WTC11 (cell line): ENCODE measurements at regions not wholly inside any gene's neighbourhood (a gene's known extent, or its start where the extent isn't known, plus 50 kb on each side); places are given as distances from the start of the nearest gene placed in this dataset.

Experiments used
- ATAC-seq: fragments of 200-7000 bp; cut with Tn5 transposase; 2 replicates; pipeline ENCODE4 v1.10.0; 2021; ENCODE audit warnings: mild to moderate bottlenecking, moderate library complexity
- CTCF ChIA-PET: fragments of 300-600 bp; sonication (Branson Sonifier 250); formaldehyde crosslinking; loops from one replicate; lab custom pipeline; 2021; ENCODE audit warnings: antibody characterized with exemption; lab: Charles Lee
- POLR2A ChIA-PET: fragments of 350-600 bp; sonication (Branson Sonifier 250); formaldehyde crosslinking; loops from one replicate; lab custom pipeline; 2021; ENCODE audit warnings: antibody characterized with exemption; lab: Charles Lee
- DNase-seq: peaks from one replicate; pipeline ENCODE4 v3.0.0; 2021; ENCODE audit warnings: low spot score
- H3K27ac Mint-ChIP-seq: 2 replicates; pipeline ENCODE4 v1.8.0; 2021; ENCODE audit warnings: mixed read lengths
- H3K27me3 Mint-ChIP-seq: 2 replicates; pipeline ENCODE4 v1.8.0; 2021; ENCODE audit warnings: low read depth, mild to moderate bottlenecking, moderate library complexity, mixed read lengths
- H3K36me3 Mint-ChIP-seq: 2 replicates; pipeline ENCODE4 v1.8.0; 2021; ENCODE audit warnings: mixed read lengths
- H3K4me1 Mint-ChIP-seq: 2 replicates; pipeline ENCODE4 v1.8.0; 2022; ENCODE audit warnings: mixed read lengths
- H3K4me3 Mint-ChIP-seq: 2 replicates; pipeline ENCODE4 v1.8.0; 2021; ENCODE audit warnings: mild to moderate bottlenecking, moderate library complexity, mixed read lengths
- H3K9me3 Mint-ChIP-seq: 2 replicates; pipeline ENCODE4 v1.8.0; 2021; ENCODE audit warnings: mixed read lengths
- ATF1 ChIP-seq: sonication (generic); formaldehyde crosslinking; IDR thresholded peaks from 2 replicates; pipeline ENCODE4 v1.8.1; 2023; ENCODE audit warnings: mild to moderate bottlenecking, moderate library complexity, missing genetic modification reagents
- ESRRA ChIP-seq: sonication (generic); formaldehyde crosslinking; IDR thresholded peaks from 2 replicates; pipeline ENCODE4 v1.8.1; 2022; ENCODE audit warnings: mild to moderate bottlenecking, missing genetic modification reagents, borderline replicate concordance
- GABPB1 ChIP-seq: sonication (generic); formaldehyde crosslinking; IDR thresholded peaks from 2 replicates; pipeline ENCODE4 v1.8.1; 2023; ENCODE audit warnings: mild to moderate bottlenecking, missing genetic modification reagents
- NR2C2 ChIP-seq: sonication (generic); formaldehyde crosslinking; IDR thresholded peaks from 2 replicates; pipeline ENCODE4 v1.8.0; 2022; ENCODE audit warnings: mild to moderate bottlenecking, missing genetic modification reagents
- NR3C1 ChIP-seq: sonication (generic); formaldehyde crosslinking; conservative IDR thresholded peaks from 2 replicates; pipeline ENCODE4 v1.8.1; 2023; ENCODE audit warnings: low read depth, mild to moderate bottlenecking, missing genetic modification reagents
- ZNF263 ChIP-seq: sonication (generic); formaldehyde crosslinking; IDR thresholded peaks from 2 replicates; pipeline ENCODE4 v1.8.1; 2022; ENCODE audit warnings: low read depth, mild to moderate bottlenecking, moderate library complexity, missing genetic modification reagents
- TF ChIP-seq, protein P1 (sequence below): sonication (generic); formaldehyde crosslinking; IDR thresholded peaks from 2 replicates; pipeline ENCODE4 v1.8.1; 2023; ENCODE audit warnings: mild to moderate bottlenecking, missing genetic modification reagents, moderate library complexity
- TF ChIP-seq, protein P2 (sequence below): fragments of 250-450 bp; sonication (Bioruptor Pico); IDR thresholded peaks from 2 replicates; pipeline ENCODE4 v1.9.0; 2021; ENCODE audit warnings: moderate library complexity, mild to moderate bottlenecking, inconsistent platforms, borderline replicate concordance
- TF ChIP-seq, protein P3 (sequence below): sonication (generic); formaldehyde crosslinking; IDR thresholded peaks from 2 replicates; pipeline ENCODE4 v1.8.1; 2023; ENCODE audit warnings: mild to moderate bottlenecking, moderate library complexity, missing genetic modification reagents
- TF ChIP-seq, protein P4 (sequence below): fragments of 250-450 bp; sonication (Bioruptor Pico); IDR thresholded peaks from 2 replicates; pipeline ENCODE4 v1.9.0; 2021; ENCODE audit warnings: mild to moderate bottlenecking, borderline replicate concordance
- TF ChIP-seq, protein P5 (sequence below): sonication (generic); formaldehyde crosslinking; IDR thresholded peaks from 2 replicates; pipeline ENCODE4 v1.8.1; 2022; ENCODE audit warnings: missing genetic modification reagents, borderline replicate concordance
- TF ChIP-seq, protein P6 (sequence below): fragments of 250-450 bp; sonication (Bioruptor Pico); IDR thresholded peaks from 2 replicates; pipeline ENCODE4 v2.1.2; 2022; ENCODE audit warnings: mild to moderate bottlenecking, moderate library complexity
- TF ChIP-seq, protein P7 (sequence below): sonication (generic); formaldehyde crosslinking; IDR thresholded peaks from 2 replicates; pipeline ENCODE4 v1.8.1; 2022; ENCODE audit warnings: low read depth, missing genetic modification reagents, borderline replicate concordance
- TF ChIP-seq, protein P8 (sequence below): sonication (generic); formaldehyde crosslinking; IDR thresholded peaks from 2 replicates; pipeline ENCODE4 v1.8.1; 2023; ENCODE audit warnings: mild to moderate bottlenecking, missing genetic modification reagents, moderate library complexity
- TF ChIP-seq, protein P9 (sequence below): fragments of 200-600 bp; IDR thresholded peaks from 2 replicates; pipeline ENCODE4 v1.8.0; 2022; ENCODE audit warnings: antibody characterized with exemption

DNA sequence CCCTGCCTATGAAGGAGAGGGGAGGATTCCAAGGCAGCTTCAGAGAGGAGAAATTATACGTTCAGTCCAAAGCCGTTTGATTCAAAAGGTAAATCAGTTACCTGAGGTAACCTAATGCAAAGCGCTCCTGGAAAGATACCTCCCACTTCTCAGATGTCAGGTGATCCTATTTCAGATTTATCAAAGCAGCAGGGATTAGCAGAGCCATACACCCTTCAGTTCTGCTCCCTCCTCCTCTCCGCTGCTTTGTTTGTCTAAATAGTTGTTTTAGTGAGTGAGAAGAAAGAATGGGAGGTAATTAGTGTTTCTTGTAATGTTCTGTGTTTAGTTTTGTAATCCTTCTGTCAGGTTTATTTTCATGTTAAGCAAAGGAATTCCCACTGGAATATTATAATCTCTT, 81.1 kb downstream of the SOX14 start:
- H3K4me1 Mint-ChIP-seq = peaks cover 34% of the 10 kb centered on the region
- ChIA-PET POLR2A (no interaction called here), CTCF (no interaction called here)
- no peaks in the 10 kb centered on the region; the same call in 1 of the 2 replicates for H3K9me3 Mint-ChIP-seq
- no peak overlapping the region for H3K4me3 Mint-ChIP-seq
- peak; percentile 66 for ATAC-seq
- H3K36me3 Mint-ChIP-seq = no peaks in the 10 kb centered on the region
- H3K27me3 Mint-ChIP-seq = peaks cover 25% of the 10 kb centered on the region
- DNase-seq = no peak
- TF ChIP-seq, protein P1, sequence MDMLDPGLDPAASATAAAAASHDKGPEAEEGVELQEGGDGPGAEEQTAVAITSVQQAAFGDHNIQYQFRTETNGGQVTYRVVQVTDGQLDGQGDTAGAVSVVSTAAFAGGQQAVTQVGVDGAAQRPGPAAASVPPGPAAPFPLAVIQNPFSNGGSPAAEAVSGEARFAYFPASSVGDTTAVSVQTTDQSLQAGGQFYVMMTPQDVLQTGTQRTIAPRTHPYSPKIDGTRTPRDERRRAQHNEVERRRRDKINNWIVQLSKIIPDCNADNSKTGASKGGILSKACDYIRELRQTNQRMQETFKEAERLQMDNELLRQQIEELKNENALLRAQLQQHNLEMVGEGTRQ = 0 out of 2 replicates have a peak, but pooled peaks have one; percentile 7
- TF ChIP-seq ZNF263 (CRISPR knock-in tag) = no peak
- H3K27ac Mint-ChIP-seq = no peak overlapping the region

DNA sequence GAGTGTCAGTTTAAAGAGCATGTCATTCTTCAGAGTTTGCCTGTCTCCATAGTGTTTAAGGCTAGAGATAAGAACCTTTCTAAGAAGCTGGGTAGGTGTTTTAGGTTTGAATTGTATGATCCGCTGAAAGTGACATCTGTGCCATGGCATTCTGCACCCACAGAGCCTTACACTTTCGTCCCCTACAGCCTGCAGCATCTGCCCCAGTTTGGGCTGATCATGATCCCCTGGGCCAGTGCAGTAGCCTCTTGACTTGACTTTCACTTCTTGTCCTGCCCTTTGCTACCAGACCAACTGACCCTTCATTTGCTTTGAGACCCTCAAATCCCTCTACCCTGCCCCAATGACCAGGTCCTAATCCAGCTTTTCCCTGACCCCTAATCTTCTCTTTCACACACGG, 81.6 kb downstream of the SOX14 start:
- ATAC-seq (no peak), DNase-seq (no peak)
- H3K4me3 Mint-ChIP-seq = no peak overlapping the region
- TF ChIP-seq NR3C1 (CRISPR knock-in tag) (no peak), ATF1 (no peak), ESRRA (CRISPR knock-in tag) (no peak), GABPB1 (CRISPR knock-in tag) (no peak), NR2C2 (CRISPR knock-in tag) (no peak)
- TF ChIP-seq, protein P2, sequence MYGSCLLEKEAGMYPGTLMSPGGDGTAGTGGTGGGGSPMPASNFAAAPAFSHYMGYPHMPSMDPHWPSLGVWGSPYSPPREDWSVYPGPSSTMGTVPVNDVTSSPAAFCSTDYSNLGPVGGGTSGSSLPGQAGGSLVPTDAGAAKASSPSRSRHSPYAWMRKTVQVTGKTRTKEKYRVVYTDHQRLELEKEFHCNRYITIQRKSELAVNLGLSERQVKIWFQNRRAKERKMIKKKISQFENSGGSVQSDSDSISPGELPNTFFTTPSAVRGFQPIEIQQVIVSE (CRISPR knock-in tag) = no peak
- TF ChIP-seq, protein P3, sequence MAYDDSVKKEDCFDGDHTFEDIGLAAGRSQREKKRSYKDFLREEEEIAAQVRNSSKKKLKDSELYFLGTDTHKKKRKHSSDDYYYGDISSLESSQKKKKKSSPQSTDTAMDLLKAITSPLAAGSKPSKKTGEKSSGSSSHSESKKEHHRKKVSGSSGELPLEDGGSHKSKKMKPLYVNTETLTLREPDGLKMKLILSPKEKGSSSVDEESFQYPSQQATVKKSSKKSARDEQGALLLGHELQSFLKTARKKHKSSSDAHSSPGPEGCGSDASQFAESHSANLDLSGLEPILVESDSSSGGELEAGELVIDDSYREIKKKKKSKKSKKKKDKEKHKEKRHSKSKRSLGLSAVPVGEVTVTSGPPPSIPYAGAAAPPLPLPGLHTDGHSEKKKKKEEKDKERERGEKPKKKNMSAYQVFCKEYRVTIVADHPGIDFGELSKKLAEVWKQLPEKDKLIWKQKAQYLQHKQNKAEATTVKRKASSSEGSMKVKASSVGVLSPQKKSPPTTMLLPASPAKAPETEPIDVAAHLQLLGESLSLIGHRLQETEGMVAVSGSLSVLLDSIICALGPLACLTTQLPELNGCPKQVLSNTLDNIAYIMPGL (CRISPR knock-in tag) = no peak
- TF ChIP-seq, protein P4, sequence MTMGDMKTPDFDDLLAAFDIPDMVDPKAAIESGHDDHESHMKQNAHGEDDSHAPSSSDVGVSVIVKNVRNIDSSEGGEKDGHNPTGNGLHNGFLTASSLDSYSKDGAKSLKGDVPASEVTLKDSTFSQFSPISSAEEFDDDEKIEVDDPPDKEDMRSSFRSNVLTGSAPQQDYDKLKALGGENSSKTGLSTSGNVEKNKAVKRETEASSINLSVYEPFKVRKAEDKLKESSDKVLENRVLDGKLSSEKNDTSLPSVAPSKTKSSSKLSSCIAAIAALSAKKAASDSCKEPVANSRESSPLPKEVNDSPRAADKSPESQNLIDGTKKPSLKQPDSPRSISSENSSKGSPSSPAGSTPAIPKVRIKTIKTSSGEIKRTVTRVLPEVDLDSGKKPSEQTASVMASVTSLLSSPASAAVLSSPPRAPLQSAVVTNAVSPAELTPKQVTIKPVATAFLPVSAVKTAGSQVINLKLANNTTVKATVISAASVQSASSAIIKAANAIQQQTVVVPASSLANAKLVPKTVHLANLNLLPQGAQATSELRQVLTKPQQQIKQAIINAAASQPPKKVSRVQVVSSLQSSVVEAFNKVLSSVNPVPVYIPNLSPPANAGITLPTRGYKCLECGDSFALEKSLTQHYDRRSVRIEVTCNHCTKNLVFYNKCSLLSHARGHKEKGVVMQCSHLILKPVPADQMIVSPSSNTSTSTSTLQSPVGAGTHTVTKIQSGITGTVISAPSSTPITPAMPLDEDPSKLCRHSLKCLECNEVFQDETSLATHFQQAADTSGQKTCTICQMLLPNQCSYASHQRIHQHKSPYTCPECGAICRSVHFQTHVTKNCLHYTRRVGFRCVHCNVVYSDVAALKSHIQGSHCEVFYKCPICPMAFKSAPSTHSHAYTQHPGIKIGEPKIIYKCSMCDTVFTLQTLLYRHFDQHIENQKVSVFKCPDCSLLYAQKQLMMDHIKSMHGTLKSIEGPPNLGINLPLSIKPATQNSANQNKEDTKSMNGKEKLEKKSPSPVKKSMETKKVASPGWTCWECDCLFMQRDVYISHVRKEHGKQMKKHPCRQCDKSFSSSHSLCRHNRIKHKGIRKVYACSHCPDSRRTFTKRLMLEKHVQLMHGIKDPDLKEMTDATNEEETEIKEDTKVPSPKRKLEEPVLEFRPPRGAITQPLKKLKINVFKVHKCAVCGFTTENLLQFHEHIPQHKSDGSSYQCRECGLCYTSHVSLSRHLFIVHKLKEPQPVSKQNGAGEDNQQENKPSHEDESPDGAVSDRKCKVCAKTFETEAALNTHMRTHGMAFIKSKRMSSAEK (CRISPR knock-in tag) = no peak
- TF ChIP-seq, protein P5, sequence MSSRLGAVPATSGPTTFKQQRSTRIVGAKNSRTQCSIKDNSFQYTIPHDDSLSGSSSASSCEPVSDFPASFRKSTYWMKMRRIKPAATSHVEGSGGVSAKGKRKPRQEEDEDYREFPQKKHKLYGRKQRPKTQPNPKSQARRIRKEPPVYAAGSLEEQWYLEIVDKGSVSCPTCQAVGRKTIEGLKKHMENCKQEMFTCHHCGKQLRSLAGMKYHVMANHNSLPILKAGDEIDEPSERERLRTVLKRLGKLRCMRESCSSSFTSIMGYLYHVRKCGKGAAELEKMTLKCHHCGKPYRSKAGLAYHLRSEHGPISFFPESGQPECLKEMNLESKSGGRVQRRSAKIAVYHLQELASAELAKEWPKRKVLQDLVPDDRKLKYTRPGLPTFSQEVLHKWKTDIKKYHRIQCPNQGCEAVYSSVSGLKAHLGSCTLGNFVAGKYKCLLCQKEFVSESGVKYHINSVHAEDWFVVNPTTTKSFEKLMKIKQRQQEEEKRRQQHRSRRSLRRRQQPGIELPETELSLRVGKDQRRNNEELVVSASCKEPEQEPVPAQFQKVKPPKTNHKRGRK (CRISPR knock-in tag) = no peak
- TF ChIP-seq, protein P6, sequence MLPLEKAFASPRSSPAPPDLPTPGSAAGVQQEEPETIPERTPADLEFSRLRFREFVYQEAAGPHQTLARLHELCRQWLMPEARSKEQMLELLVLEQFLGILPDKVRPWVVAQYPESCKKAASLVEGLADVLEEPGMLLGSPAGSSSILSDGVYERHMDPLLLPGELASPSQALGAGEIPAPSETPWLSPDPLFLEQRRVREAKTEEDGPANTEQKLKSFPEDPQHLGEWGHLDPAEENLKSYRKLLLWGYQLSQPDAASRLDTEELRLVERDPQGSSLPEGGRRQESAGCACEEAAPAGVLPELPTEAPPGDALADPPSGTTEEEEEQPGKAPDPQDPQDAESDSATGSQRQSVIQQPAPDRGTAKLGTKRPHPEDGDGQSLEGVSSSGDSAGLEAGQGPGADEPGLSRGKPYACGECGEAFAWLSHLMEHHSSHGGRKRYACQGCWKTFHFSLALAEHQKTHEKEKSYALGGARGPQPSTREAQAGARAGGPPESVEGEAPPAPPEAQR (CRISPR knock-in tag) = no peak
- TF ChIP-seq, protein P7, sequence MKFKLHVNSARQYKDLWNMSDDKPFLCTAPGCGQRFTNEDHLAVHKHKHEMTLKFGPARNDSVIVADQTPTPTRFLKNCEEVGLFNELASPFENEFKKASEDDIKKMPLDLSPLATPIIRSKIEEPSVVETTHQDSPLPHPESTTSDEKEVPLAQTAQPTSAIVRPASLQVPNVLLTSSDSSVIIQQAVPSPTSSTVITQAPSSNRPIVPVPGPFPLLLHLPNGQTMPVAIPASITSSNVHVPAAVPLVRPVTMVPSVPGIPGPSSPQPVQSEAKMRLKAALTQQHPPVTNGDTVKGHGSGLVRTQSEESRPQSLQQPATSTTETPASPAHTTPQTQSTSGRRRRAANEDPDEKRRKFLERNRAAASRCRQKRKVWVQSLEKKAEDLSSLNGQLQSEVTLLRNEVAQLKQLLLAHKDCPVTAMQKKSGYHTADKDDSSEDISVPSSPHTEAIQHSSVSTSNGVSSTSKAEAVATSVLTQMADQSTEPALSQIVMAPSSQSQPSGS (CRISPR knock-in tag) = no peak
- TF ChIP-seq, protein P8, sequence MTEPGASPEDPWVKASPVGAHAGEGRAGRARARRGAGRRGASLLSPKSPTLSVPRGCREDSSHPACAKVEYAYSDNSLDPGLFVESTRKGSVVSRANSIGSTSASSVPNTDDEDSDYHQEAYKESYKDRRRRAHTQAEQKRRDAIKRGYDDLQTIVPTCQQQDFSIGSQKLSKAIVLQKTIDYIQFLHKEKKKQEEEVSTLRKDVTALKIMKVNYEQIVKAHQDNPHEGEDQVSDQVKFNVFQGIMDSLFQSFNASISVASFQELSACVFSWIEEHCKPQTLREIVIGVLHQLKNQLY (CRISPR knock-in tag) = no peak
- TF ChIP-seq, protein P9, sequence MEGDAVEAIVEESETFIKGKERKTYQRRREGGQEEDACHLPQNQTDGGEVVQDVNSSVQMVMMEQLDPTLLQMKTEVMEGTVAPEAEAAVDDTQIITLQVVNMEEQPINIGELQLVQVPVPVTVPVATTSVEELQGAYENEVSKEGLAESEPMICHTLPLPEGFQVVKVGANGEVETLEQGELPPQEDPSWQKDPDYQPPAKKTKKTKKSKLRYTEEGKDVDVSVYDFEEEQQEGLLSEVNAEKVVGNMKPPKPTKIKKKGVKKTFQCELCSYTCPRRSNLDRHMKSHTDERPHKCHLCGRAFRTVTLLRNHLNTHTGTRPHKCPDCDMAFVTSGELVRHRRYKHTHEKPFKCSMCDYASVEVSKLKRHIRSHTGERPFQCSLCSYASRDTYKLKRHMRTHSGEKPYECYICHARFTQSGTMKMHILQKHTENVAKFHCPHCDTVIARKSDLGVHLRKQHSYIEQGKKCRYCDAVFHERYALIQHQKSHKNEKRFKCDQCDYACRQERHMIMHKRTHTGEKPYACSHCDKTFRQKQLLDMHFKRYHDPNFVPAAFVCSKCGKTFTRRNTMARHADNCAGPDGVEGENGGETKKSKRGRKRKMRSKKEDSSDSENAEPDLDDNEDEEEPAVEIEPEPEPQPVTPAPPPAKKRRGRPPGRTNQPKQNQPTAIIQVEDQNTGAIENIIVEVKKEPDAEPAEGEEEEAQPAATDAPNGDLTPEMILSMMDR = no peak
- no peak overlapping the region for H3K27ac Mint-ChIP-seq
- H3K36me3 Mint-ChIP-seq = no peaks in the 10 kb centered on the region
- no peaks in the 10 kb centered on the region; the same call in 1 of the 2 replicates for H3K9me3 Mint-ChIP-seq
- H3K4me1 Mint-ChIP-seq = peaks cover 34% of the 10 kb centered on the region
- POLR2A ChIA-PET = no interaction called here
- CTCF ChIA-PET = interaction anchor here (0.9 kb wide), 1 partner anchor 136 kb away, joined by 3 read pairs; no protein-coding TSS in a partner anchor
- peaks cover 25% of the 10 kb centered on the region for H3K27me3 Mint-ChIP-seq
